M059J (cell line): ENCODE measurements at regions not wholly inside any gene's neighbourhood (a gene's known extent, or its start where the extent isn't known, plus 50 kb on each side); places are given as distances from the start of the nearest gene placed in this dataset.

ENCODE experiments used
- DNase-seq: peaks from one replicate; pipeline ENCODE4 v3.0.0-alpha.2; 2012; ENCODE audit warnings: low read depth

DNA sequence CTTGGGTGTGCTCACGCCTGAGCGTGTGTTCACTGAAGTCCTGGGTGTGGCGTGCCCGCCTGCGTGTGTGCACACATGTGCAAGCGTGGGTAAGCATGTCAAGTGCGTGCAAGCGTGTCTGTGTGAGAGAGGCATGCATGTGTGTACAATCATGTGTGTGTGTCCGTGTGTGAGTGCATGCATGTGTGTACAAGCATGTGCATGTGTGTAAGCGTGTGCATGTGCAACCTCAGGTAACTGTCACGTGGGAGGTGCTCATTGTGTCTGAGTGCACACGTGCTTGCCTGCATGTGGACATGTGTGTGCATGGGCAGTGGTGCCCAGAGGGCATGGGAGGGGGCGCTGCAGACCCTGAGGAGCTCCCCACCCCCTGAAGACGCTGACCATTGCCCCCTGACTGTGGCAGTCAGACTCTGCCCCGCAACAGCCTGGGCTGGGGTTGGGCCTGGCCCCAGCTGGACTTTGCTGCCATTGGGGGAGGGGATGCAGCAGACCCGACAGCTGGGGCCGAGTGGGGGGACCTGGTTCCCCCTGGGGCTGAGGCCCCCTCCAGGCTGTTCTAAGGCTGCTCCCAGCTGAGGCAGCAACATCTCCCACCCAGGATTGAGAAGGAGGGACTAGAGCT is 88.1 kb downstream of the UNCX start:
- no peak for DNase-seq

DNA sequence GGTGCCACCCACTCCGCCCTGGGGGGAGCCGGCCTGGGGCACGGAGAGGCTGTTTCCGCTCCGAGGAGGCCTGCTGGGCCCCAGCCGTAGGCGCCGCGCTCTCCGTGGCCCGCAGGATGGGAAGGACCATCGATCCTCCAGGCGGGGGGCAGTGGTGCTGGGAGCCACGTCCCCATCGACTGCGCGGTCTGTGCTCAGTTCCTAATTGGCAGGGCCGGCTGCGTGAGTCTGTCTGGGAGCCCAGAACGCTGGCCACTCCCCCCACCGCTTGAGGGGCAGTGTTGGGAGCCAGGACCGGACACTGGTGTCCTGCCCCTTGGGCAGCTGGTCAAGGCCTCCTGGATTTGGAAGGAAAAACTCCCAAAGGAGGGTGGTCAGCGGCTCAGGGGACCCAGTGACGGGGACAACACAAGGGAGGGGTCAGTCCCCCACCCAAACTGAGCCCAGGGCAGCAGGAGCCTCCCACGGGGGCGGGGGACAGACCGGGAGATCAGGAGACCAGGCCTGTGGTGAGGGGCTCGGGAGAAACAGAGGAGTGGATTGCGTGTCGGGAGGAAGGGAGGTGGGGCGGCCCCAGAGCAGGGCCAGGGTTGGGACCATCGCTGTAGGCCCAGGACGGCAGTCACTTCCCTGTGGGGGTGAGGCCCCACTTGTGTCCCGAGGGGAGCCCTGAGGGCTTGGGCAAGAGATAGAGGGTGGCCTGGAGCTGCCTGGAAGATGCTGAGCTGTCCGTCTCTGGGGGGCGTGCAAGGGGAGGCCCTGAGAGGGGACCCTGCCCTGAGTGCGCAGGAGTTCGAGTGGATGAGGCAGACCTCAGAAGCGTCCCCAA is 89.0 kb downstream of the UNCX start:
- no peak for DNase-seq

DNA sequence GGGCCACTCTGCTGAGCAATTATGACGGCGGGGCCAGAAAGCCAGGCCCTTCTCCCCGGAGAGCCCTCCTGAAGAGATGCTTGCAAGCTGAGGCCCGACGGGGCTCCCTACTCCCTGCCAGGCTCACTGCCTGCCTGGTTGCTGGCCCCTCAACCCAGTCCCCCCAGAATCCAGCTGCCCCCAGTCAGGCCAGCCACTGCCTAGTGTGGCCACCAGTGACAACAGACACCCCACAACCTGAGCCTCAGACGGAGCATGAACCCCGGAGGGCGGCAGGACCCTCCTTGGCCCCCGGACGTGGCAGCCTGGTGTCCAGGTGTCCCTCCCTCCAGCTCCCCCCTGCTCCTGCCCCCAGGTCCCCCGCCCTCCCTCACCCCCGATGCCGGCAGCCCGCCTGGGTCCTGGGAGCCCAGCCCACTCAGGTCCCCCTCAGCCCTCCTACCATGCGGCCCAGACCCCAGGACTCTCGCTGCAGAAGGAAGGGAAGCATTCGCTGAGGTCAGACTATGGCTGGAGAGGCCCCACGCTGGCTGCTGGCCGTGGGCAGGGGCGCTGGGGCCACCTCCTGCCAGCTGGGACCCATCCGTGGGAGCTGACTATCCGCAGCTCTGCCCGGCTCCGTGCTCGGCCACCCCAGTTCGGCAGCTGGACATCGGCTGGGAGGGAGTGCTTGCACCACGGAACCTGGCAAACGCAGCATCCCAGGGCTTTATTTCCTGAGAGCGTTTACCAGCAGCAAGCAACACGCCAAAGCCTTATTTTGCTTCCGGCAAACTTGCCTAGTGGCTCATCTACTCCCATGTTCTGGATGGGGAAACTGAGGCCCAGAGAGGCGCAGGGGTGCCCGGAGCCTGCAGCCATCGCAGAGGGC is 89.8 kb downstream of the UNCX start:
- no peak for DNase-seq

DNA sequence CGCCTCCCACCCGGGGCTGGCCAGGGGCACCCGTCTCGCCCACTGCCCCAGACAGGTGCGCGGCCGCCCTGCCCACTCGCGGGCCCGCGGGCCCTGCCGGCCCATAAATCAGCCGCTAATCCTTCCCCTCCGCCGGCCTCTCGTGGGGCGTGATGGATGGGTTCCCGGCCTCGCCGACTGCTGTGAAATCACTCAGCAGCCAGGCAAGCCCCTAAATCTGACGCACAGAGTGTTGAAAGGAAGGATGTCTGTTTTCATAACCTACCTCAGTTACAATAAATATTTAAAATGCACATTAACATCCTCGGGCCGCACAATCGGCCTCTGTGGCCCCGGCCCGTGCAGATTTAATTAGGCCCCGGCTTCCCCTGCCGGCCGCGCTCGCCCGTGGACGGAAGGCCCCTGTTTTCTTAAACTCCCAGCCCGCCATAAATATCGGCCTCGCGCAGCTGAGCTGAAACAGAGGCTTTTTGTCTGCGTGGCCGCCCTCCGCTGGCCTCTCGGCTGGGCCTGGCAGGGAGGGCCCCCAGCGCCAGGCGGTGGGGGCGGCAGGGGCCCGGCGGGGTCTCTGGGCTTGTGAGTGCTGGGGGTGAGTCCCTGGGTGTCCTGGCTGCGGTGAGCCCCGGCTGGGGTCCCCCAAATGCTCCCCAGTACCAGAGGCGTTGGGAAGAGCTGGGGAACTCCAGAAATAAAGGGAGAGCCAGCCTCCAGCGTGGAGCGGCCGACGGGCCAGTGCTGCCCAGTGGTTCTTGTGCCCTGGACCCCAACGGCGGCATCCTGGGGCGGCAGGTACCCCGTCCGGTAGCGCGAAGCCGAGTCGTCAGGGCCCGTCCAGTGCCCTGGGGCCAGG is 90.7 kb downstream of the UNCX start:
- DNase-seq = no peak

DNA sequence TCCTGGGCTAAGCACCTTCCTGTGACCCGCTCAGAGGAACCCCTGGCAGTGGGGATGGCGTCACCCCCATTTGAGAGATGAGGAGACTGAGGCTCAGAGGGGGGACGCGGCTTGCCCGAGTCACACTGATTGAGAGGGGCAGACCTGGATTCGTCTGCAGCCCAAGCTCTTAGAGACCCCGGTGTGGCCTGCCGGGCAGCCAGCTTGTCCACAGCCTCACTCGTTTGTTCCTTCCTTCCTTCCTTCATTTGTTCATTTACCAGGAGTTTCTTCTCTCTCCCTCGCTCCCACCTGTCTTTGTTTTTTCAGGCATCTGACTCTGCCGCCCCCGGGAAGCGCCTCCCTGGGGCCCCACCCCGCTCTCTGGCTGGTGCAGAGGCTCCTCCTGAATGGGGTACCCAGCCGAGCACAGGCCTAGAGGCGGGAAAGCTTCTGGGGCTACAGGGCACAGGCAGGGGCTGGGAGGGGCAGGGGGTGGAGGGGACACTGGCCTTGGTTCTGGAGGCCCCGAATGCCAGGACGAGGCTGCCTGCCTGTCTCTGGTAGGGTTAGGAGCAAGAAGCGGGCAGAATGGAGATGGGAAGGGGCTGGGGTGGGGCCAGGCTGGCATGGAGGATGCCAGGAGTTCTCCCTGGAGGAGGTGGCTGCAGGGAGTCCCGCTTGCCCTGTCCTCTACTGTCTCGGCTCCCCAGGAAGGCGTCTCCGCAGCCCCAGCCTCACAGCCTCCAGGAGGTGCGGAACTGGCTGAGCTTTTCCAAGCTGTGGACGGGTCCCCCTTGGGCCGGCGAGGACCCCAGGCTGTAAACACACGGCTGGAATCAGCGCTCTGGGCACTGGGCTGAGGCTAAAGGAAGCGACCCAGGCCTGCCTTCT is 91.6 kb downstream of the UNCX start:
- no peak for DNase-seq

DNA sequence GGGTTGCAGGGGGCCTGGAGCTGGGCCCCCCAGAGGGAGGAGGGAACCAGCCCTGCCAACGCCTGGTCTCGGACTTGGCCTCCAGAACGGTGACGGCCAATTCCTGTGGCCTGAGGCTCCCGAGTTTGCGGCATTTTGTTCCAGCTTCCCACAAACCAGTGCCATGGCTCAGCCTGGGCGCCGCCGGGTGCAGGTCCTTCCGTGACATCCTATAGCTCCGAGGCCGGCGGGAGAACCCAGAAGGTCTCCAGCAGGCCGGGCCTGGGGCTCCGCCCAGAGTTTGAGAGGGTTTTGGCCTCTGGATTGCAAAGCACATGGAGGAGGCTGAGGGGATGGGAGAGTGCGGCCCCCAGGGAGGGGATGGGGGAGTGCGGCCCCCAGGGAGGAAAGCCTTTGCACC is 92.6 kb downstream of the UNCX start:
- DNase-seq = peak; percentile 9

DNA sequence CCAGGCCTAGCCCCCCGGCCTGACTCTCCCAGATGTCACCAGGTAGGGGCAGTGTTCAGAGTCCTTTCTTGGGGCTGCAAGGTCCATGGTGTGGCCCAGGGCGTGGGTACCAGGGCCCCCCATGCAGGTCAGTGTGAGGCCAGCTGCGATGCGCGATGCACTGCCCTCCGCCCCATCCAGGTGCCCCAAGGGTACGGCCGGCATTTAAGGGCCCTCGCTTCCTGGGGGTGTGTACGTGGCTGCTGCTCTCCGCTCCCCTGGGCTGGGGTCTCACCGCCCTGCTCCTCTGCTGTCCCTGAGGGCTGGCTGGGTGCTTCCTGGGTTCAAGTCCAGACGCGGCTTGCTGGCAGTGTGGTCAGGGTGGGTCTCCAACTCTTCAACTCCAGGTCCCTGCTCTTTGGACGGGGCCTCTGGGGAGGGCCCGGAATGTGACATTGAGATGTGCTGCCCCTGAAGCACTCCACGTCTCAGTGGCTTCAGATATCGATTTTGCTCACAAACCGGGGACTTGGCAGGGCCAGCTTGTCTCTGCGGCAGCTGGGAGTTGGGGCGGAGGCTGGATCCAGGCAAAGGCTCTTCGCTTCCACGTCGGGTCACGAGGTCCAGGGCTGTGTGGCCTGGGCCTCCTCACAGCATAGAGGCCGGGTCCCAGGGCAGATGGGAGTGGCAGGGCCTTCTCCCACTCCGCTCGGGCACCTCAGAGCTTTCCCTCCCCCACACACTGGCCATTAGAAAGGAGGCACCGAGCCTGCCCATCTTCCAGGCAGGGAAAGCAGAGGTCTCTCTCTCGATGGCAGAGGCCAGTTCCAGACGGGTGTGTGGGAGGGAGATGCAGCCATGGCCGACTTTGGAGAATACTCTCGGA is 93.2 kb downstream of the UNCX start:
- no peak for DNase-seq

DNA sequence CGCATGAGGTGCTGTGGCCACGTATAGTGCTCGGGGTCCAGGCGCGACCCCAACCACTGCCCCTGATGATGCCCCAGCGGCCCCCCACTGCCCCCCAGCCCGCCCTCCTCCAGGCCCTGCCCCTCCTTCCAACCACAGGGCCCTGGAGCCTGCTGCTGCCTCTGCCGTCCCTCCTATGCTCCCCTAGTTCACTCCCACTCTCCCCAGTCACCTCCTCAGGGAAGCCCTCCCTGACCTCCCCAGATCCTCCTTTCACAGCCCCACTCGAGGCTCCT is 93.8 kb downstream of the UNCX start:
- DNase-seq = no peak

DNA sequence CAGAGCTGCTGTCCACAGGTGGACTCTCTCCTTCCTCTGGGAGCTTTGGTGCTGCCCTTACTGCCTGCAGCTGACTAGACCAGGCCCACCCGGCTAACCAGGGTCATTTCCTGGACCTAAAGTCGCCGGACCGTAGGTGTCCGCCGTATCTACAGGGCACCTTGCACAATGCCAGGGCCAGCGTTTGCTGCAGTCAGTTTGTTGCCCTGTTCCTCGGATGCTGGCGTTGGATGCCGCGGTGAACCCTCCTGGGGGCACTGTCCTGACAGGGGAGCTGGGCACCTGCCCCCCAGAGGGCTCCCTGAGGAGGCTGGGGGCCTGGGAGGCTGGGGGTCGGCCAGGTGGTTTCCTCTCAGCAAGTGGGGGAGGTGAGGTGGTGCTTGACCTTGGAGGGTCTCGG is 96.6 kb downstream of the UNCX start:
- no peak for DNase-seq

DNA sequence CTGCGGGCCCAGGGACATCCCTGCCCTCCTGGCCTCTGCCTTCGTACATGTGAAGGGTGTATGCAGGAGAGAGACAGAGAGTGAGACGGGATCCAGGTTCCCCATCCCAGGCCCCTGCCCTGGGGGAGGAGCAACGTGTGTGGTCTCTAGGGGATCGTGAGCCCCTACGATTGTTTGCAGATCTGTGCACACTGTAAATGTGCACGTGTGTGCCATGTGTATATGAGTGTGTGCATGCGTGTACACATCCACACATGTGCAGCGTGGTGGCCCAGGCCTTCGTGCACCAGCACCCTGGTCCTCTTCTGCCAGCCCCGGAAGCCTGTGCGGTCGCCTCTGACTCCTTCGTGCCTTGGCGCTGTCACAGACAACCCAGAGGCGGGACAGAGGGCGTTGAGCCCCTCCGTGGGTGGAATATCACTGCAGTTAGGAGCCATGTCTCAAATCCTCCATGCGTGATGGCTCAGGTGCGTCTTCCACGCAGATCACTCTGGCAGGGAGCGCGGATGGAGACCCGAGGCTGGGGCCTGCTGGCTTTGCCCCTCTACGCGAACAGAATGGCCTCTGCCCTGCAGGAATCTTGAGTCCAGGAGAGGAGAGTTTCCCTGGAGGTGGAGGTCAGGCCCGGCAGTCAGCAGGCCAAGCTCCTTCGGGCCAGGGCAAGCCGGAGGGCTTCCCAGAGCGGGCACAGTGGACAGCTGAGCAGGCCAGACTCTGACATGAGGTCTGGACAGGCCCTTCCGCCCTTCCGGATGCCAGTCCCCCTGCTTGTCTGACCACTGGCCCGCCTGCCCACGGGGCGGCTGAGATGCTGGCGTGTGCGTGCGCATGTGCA is 97.5 kb downstream of the UNCX start:
- no peak for DNase-seq

DNA sequence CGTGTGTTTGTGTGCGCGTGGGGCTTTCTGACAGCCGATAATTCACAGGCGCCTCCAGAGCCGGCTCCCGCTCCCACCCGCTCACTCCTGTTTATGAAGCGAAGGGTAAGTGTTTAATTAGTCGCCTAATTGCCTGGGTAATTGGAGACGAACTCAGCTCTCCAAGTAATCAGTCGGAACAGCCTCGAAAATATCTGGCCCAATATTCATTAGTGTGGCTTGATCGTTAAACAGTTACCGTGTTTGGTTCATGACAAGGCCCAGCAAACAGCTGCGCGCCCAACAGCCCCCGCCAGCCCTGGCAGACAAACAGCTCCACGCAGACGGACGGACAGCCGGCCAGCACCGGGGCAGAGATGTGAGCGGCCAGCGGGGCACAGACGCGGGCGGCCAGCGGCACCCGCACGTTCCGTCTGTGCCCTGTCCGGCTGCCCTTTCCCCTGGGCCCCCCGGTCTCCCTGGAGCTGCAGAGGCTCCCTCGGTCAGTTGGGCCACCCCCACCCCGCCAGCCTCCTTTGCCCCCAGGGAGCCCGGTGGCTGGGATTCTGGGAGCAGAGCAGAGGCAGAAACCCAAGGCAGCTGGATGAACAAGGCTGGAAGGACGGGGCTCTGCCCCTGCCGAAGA is 98.2 kb downstream of the UNCX start:
- DNase-seq = no peak

DNA sequence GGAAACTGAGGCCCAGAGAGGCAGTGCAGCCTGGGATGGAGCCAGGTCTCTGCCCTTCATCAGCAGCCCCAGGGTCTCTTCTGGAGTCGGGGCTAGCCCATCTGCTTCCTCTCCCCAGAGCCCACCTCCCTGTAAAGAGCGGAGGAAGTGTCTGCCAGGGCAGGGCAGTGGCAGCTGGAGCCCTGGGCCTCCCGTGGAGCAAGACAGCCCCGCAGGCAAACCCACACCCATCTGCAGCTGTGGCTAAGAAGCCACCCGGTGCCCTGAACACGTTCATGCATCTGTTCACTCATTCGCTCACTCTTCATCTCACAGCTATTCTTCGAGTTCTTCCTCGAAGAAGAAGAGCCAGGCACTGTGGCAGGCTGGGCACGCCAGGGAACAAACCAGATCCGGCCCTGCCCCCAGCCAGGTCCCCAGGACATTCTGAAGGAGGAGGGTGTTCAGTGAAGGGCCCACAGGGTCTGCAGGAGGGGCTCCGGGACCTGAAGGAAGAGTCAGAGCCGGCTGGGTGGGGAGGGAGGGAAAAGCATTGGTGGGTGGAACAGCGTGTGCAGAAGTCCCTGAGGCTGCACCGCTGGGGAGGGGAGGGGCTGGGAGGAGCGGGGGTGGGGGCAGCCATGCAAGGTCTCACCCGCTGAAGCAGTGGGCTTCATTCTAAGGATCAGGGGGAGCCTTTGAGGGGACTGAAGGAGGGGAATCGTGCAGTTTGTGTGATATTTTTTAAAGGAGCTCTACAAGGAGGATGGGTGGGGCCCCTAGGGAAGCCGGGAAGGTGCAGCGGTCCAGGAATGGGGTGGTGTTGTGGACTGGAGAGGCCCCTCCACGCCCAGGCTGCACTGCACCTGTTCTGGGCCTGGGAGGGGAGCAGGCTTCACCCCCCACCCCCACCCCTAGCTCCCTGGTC is 99.1 kb downstream of the UNCX start:
- no peak for DNase-seq

DNA sequence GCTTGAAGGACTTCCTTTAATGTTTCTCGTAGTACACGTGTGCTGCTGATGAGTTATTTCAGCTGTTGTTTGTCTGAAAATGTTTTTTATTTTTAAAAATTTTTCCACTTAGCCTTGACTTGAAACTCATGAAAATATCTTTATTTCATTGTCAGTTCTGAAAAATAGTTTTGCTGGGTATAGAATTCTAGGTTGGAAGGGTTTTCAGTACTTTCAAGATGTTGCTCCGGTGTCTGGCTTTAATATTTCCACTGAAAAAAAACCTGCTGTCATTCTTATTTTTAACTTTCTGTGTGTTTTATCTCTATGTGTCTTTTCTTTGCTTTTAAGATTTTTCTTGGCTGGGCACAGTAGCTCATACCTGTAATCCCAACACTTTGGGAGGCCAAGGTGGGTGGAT is 103.8 kb downstream of the UNCX start:
- no peak for DNase-seq

DNA sequence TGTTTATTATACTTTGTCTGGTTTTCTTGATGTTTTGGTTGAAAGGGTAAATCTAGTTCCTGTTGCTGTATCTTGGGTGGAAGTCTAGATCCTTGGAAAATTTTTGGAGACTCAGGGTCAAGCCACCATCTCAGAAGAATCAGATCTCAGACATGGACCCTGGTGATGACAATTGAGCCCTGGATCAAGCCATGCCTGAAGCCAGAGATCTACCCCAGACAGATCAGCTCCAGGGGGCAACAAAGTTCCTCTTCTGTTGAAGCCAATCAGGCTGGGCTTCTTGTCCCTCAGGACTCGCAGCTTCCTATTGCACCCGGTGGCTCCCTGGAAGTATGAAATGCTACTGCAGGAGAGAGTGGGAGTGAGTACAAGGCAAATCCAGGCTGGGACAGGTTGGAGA is 106.9 kb downstream of the UNCX start:
- no peak for DNase-seq

DNA sequence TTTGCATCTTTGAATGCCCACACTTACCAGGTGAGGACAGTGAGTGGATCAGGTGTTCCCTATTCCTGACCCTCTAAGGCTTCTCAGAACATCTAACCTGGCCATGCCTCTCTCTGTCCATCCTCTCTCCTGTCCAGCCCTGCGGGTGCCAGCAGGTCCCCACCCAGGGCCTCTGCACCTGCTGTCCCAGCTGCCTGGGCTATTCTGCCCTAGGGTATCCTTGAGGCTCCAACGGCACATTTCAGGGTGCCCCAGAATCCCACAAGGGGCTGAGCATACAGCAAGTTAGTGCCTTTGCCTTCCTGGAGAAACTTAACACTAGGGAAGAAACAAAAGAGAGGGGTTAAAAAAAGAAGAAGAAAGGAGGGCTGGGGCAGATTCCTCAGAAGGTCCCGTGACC is 107.4 kb downstream of the UNCX start:
- DNase-seq = no peak

DNA sequence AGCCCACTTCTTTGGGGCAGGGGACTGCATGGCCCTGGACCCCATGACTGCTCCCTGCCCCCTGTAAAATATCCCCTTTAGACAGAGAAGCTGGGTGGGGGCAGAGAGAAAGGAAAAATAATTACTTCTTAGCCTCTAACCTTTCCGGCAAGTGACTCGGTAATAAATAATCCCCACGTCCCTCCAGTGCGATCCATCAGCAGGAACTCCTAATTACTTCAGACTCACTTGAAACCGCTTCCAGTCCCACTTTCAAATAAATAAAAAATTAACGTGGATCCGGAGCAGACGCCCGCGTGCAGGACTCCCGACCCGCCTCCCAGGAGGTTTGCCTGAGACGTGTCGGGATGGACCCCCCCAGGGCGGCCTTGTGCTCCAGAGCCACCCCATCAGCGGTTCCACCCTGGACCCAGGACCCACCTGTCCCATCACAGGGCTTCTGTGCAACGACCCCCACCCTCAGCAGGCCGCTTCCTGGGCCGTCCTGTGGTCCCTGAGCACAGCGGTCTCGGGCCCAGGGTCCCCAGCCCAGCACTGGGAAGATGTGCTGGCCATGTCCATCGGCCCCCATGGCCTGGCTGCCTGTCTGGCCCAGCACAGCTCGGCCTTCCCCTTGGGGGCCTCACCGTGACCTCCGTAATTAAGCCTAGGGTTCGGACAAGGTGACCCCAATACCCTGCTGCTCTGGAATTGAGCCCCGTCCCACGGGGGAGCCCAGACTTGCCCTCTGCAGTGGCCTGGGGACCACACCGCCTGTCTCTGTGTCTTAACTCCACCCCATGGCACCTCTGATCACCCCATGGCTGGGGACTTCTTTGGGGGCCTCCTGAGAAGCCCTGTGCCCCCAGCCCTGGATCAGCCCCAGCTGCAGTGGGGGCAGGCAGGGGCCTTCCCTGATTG is 108.0 kb downstream of the UNCX start:
- no peak for DNase-seq
